ENCODE measurements at regions not wholly inside any gene's neighbourhood (a gene's known extent, or its start where the extent isn't known, plus 50 kb on each side); places are given as distances from the start of the nearest gene placed in this dataset.

DNA sequence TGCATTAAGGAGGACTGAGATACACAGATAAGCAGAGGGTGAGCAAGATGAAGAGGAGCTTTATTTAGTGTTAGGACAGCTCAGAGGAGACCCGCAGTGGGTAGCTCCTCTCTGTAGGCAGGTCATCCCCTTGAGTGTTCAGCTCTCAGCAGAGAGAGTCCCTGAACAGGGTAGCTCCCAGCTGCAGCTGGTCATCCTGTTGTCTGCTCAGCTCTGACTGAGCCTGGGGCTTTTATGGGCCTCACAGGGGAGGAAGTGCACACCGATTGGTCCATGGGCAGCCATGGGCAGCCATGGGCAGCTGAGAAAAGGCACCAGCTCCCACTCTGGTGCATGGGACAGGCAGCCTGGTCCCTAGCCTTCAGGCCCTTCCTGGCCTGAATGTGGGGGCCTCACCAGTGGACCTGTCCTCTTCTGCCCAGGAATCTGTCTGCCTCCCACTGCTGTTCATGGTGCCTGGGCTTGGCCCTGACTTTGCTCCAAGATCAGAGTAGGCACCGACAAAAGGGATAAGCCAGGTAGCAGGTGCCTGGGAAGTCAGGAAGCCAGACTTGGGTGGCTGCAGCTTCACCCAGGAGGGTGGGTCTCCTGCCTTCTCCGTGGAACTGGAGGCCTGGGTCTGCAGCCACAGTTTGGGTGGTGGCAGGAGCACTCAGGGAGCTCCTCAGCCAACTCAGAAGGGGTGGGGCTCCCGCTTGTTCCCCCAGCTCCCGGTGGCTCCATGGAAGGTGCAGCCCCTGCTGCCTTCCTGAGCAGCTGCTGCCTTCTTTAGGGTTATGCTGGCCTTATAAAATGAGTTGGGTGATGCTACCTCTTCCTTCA lies 54.7 kb downstream of the MYEOV start:
- no peak for DNase-seq (ENCODE audit: low read depth)

DNA sequence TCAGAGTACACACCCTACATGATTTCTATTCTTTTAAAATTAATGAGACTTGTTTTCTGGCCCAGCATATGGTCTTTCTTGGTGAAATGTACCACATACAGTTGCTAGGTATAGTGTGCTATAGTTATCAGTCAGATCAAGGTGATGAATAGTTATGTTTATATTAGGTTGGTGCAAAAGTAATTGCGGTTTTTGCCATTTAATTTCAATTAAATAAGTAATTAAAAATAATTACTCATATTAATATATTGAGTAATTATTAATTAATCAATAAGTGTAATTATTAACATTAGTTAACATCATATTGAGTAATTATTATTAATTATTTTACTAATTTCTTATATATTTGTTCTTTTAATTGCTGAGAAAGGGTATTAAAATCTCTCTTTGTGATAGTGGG lies 56.1 kb downstream of the MYEOV start:
- no peak for DNase-seq (ENCODE audit: low read depth)

DNA sequence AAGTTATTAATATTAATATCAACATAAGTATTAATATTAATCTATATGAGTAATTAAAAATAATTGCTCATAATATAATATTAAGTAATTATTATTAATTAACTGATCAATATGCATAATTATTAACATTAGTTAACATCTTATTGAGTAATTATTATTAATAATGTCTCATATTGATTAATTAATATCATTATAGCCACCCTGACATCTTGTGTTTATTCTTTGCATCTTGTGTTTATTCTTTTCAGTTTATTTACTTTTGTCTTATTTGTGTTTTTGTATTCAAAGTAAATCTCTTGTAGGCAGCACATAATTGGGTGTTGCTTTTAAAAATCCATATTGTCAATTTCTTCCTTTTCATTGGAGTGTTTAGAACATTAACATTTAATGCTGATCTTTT lies 56.6 kb downstream of the MYEOV start:
- DNase-seq (ENCODE audit: low read depth) = no peak

DNA sequence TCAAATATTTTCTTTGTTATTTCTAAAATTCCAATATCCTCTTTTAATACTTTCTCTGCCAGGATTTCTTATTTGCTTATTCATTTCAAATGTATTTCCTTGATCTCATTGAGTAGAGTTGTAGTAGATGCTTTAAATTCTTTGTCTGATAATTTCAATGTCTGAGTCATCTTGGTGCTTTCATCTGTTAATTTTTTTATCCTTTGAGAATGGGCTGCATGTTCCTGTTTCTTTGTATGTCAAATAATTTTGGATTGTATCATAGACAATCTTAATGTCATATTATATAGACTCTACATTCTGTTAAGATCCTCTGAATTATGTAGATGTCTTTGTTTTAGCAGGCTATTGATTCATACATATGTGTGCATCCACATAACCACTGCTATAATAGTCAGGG lies 57.5 kb downstream of the MYEOV start:
- DNase-seq (ENCODE audit: low read depth) = no peak

DNA sequence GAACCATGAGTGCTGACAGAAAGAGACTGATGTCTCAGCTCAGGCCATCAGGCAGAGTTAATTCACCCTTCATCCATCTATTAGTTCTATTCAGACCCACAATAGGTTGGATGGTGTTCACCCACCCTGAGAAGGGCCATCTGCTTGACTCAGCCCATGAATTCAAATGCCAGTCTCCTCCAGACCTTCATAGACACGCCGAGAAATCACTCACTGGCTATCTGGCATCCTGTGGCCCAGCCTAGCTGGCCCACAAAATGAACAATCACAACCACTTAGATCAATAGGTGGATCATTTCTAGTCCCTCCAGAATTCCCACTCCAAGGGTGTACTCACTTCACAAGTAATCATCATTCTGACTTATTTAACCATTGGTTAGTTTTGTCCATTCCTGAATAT lies 58.2 kb downstream of the MYEOV start:
- DNase-seq (ENCODE audit: low read depth) = no peak

DNA sequence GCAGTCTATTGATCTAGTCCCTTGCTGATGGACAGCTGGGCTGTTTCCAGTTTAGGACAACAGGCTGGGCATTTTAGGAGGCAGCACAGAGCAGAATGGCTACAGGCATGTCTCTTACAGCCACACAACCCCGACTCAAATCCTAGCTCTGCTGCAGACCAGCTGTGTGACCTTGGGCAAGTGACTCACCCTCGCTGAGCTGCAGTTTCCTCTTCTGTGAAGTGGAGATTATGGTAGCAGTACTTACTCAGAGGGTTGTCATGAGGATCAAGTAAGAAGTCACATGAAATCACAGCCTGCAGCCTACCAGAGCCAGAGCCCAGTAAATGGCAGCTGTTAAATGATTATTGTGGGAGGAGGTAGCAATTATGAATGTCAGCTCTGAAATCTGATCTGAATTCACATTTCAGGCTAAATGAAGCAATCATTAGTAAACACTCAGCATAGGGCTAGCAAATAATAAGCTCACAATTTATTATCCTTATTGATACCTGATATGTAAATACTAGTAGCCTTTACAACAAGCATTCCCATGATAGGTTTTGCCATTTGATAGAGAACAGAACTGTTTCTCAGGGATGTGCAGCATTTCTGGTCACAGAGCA lies 58.9 kb downstream of the MYEOV start:
- peak; percentile 92 for DNase-seq (ENCODE audit: low read depth)

DNA sequence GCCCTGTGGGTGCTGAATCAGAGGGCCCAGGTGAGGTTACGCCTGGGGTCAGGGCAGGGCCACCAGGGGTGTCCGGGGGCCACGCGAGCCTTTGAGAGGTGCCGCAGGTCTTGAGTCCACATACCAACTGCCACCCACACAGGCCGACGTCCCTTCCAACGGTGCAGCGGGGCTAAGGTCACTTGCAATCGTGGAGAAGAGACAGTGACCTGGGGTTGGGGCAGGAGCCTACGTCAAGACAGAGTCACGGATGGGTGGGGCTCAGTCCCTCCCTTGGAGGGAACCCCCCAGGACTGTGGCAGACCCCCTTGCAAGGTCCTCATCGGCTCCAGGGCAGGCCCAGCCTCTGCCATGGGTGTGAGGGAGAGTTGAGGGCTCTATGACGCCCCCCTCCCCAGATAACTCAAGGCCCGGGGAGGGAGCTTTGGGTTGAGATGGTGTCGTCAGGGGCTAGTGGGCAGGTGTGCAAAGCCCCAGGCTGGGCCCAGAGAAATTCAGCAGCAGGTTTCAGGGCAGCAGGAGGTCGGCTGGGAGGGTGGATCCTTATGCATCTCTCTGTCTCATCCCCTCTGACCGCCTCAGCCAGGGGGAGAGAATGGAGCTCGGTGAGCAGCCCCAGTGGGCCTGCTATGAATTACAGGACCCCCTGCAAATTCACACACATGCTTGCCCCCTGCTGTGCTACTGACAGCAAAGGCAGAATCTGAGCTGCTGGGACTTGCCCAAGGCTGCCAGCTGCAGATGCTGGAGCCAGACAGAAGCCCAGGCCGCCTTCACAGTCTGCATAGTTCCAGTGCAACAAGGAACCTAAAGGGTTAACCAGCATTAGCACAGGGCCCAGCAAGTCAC lies 60.0 kb downstream of the MYEOV start:
- DNase-seq (ENCODE audit: low read depth) = peak; percentile 49

DNA sequence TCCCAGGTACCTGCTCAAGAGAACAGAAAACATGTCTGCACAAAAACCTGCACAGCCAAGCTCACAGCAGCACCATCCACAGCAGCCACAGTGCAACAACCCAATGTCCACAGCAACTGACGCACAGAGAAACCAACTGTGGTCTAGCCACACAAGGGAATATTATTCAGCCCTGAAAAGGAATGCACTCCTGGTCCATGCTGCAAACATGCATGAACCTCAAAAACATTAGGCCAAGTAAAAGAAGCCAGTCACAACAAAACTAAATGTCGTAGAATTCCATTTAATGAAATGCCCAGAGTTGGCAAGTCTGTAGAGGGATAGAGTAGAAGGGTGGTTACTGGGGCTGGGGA lies 60.6 kb downstream of the MYEOV start:
- DNase-seq (ENCODE audit: low read depth) = no peak

DNA sequence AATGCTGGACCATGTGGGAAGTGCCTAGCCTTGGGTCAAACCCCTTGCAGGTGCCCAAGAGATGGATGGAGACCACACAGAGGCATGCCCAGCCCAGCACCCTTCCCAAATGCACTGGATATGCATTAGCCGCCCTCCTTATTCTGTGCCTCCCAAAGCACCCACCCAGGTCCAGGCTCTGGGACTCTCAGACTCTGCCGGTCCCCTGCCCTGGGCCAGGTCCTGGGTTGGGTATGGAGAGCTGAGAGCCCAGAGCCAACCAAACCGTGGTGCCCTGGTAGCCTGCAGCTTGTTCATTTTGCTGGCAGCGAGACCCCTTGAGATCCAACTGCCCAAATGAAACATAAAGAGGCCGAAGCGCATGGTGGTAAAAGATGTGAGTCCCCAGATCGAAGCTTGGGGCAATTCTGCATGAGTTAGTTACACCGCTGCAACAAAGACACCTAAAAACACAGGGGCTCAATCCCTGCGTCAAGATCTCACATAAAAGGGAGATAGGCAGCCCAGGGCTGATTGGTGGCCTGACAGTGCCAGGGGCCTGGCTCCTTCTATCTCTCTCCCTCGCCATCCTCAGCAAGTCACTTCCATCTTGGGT lies 61.5 kb downstream of the MYEOV start:
- no peak for DNase-seq (ENCODE audit: low read depth)

DNA sequence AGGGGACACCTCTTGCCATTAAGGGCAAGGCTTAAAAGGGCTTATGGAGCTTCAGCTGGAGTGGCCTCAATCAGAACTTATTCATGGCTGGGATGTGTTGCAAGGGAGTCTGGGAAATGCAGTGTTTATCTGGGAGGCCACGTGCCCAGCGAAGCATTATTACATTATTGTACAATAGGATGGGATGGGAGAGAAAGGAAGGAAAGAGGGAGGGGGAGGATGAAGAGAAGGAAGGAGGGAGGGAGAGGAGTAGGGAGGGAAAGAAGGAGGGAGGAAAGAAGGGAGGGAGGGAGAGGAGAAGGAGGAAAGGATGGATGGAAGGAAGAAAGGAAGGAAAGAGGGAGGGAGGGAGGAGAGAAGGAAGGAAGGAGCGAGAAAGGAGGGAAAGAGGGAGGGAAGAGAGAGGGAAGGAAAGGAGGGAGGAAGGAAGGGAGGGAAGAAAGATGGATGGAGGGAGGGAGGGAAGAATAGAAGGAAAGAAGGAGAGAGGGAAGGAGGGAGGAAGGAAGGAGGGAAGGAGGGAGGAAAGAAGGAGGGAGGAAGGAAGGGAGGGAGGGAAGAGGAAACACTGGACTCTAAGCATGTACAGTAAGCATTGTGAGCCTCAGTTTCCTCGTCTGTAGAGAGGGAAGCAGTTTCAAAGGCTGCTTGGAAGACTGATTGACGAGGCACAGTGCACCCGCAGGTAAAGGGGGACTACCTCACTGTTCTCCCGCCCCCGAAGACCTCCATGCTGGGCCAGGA lies 62.2 kb downstream of the MYEOV start:
- no peak for DNase-seq (ENCODE audit: low read depth)

DNA sequence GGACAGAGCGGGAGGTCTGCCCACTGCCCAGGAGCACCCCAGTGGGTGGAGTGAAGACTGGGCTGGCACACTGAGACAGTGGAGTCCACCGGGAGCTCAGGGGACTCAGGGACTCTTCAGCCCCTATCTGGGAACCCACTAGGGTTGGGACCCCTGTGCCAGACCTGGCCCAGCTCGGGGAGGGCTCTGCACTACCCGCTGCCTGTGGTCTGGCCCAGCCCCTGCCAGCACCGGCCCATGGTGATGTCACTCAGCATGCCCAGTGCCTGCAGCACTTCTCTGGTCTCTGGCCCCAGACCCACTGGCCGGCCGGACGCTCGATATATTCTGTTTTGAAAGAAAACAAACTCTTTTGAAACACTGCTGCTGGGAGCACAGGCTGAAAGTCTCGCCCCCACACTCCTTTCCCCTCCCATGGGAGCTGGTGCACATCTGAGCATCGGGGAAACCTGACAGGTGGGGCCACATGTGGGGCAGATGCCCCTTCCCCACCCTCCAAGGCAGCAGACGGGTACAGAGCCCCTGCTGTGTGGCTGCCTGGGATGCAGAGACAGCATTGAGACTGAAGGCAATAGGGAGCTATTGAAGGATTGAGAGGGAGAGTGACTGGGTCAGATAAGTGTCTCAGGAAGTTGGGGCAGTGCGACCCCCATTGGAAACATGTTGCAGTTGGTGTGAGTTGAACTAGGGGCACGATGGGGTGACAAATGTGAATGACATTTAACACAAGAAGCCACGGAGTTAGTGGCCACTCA lies 62.9 kb downstream of the MYEOV start:
- DNase-seq (ENCODE audit: low read depth) = no peak

DNA sequence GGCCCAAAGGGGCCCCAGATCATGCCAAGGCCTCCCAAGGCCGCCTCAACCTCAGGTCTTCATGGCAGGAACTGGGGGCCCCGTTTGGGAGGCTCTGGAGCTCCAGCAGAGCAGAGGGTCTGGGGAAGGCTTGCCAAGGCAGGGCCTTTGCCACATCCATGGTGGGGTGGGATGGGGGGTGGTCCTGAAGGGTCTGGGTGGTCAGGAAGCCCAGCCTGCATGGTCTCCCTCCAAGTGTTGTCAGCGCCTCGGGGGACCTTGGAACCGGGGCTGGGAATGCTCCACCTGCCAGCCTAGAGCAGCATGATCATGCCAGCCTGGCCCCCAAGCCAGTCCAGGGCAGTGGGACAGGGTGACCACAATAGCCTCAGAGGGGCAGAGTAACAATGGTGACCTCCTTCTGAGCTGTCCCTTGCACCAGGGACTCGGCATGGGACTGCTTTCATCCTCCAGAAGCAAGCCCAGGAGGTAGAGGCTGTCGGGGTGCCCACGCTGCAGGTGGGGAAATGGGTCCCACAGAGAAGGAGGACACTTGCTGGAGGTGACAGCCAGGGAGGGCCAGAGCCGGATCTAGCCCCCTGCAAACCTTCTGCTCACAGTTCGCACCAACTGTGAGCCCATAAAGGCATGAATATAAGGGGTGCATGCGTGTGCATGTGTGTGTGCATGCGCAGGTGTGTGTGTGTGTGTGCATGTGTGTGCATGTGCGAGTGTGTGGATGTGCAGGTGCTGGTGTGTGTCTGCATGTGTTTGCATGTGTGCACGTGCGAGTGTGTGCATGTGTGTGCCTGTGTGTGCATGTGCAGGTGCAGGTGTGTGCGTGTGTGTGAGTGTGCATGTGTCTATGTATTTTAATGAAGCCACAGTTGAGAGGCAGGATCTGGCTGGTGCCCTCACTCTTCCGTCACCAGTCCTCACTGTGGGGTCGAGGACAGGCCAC lies 63.8 kb downstream of the MYEOV start:
- no peak for DNase-seq (ENCODE audit: low read depth)

DNA sequence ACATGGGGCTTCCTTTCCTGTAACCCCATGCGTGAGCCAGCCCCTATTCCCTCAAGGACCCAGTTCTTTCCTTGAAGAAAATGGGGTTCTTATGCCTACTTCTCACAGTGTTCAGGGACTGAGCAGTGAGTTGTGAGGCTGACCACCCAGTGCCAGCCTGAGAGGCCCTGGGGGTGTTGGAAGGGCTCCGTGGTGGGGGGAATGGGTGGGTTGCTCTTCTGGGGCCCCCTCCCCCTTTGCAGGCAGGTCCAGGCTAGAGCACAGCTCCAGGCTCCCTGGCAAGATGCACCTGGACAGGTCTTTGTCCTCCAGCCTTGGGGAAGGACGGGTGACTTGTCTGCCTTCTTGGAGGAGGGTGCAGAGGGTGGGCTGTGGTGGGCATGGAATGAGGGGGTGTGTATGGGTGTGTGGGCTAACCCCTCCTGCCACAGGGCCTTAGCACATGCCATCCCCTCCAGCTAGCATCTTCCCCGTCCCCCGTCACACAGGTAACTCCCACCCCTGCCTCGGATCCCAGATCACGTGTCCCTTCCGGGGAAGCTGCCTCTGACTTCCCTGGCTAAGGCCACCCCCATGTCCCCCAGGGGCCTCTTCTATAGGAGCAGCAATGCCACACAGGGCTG lies 64.6 kb downstream of the MYEOV start:
- DNase-seq (ENCODE audit: low read depth) = no peak

DNA sequence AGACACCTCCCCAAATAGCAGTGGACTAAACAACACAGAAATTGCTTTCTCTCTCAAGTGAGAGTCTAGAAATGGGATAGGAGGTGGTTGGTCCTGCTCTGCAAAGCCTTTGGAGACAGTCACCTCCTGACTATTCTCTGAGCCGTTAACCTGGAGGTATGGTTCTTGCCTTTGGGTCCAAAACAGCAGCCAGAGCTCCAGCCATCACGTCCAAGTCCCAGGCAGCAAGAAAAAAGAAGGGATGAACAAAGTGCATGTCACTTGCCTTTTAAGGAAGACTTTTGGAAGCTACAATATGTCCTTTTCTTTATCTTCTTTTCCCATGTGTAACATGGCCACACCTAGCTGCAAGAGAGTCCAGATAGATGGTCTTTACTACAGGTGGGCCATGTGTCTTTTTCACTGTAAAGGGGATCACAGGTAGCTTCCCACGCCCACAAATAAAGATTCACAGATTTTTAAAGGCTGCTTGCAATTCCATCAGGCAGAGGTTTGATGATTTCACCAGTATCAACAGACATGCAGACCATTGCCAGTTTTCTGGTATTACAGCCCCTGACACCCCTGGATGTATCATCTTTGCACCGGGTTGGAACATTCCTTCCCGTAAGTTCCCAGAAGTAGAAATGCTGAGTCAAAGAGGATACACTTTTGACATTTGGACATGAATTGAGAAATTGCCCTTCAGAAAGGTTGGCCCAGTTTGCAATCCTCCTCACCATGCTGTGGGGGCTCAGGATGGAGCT lies 66.0 kb downstream of the MYEOV start:
- no peak for DNase-seq (ENCODE audit: low read depth)

DNA sequence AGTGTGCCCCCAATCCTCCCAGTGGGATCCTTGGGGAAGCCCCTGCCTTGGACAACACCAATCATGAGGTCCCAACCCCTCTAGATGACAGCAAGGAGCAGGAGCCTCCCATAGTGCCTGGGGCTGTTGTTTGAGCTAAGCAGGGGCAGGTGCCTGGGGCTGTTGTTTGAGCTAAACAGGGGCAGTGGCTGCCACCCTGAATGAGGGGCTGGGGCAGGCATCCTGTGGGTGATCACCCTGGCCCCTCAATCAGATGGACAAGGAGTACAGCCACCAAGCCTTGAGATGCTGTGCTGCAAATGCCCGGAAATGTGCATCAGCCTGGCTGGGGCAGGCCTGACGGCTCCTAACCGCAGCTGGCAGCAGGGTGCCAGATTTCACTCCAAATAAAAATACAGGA lies 66.7 kb downstream of the MYEOV start:
- no peak for DNase-seq (ENCODE audit: low read depth)

DNA sequence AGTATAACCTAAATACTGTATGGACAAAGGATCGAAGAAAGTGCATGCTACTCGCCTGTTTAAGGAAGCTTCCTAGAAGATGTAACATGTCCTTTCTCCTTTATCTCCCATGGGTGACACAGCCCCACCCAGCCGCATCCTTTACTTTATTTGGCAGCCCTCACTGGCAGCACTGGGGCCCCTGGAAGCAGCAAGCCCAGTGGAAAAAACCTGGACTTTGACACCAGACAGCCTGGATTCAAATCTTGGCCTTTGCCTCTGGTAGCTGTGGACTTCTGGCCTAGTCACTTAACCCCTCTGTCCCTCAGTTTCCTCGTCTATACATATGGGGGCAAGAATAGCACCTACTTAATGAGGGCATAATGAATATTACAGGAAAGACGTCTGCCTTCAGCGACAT lies 67.1 kb downstream of the MYEOV start:
- DNase-seq (ENCODE audit: low read depth) = no peak

DNA sequence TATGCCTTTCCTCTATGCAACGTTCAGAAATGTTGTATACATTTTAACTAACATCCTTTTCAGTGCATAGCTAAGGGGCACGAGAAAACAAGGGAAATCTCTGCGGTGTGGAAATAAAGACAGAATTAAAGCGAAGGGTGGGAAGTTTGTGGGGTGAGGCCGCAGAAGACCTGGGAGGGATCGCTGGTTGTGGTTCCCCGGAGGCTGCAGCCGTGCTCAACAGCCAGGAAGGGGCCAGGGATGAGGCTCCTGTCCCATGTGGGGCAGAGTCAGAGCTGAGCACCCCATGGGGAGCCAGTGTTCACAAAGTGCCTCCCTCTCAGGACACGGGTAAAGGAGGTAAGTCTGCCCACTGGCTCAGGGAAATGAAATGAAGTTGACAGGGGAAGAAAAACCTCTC lies 67.5 kb downstream of the MYEOV start:
- no peak for DNase-seq (ENCODE audit: low read depth)

DNA sequence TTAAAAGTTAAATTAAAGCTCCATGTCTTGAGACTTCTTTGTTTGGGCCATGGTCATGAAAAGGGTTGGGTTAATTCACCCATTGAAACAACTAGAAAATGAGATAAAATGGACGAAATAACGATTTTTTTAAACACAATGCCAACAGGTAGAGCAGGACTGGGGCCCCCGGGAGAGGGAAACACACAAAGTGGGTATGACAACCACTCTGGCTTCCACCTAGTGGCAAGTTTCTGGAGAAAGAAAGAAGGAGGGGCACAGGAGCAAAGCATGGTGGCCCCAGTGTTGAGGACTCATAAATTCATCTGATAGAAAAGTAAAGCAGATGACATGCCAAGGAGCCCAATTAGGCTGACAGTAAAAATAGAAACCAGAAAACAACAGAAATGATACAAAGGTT lies 68.4 kb downstream of the MYEOV start:
- no peak for DNase-seq (ENCODE audit: low read depth)

DNA sequence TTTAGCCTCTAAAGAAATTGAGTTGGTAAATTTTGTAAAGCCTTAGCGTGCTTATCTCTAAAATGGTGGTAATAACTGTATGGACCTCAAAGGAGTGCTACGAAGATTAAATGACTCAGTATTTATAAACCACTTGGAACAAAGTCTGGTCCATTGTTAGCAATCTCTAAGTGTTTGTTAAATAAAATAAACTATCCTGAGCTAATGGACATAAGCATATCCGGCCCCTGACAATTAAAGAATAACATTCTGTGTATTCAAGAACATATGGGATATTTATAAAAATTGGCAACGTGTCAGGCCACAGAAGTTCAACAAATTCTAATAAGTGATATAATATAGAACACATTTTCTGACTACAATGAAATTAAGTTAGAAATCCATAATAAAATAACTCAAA lies 71.0 kb downstream of the MYEOV start:
- peak; percentile 39 for DNase-seq (ENCODE audit: low read depth)

All from Daoy (cell line).